COR-L47 (cell line): ENCODE measurements at regions not wholly inside any gene's neighbourhood (a gene's known extent, or its start where the extent isn't known, plus 50 kb on each side); places are given as distances from the start of the nearest gene placed in this dataset.

ENCODE experiments used
- DNase-seq: peaks from one replicate; lab custom pipeline; 2025; lab: John Stamatoyannopoulos, UW

- no peak for DNase-seq
These were observed 68.6 kb upstream of the FOXA2 start for GRCh38 chr20:22652681-22653588.

DNA sequence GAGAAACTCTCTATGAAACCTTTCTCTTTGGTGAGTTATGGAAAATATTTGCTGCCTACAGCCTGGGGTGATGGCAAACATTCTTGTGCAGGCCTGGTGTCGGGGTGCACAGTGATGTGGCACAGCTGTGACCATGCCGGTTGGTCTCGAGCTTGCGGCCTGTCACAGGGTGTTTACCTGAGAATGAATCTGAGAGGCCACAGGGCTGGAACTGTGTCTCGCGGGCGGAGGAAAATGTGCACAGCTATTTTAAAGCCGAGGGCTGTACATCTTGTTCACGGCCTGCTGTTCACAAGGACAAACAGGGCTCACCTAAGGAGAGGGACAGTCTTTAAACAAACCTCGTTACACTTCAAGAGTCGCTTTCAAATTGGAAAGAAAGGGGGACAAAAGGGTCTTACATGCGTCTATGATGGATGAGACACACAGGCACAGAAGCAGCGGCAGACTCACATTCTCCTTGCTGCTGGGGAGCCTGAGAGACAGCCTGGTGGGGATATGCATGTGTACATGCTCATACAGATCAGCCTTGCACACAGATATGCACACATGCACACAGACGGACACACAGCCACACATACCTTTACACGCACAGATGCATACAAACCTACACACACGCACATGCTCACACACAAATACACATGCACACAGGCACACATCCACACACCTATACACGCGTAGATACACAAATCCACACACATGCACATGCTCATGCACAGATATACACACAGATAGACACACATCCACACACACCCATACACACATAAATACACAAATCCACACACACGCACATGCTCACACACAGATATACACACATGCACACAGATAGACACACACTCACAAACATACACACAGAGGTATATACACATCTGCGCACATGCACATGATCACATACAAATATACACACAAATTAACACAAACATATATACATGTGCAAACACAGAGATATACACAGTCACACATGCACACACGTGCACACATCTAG, 69.6 kb upstream of the FOXA2 start:
- DNase-seq: no peak

DNA sequence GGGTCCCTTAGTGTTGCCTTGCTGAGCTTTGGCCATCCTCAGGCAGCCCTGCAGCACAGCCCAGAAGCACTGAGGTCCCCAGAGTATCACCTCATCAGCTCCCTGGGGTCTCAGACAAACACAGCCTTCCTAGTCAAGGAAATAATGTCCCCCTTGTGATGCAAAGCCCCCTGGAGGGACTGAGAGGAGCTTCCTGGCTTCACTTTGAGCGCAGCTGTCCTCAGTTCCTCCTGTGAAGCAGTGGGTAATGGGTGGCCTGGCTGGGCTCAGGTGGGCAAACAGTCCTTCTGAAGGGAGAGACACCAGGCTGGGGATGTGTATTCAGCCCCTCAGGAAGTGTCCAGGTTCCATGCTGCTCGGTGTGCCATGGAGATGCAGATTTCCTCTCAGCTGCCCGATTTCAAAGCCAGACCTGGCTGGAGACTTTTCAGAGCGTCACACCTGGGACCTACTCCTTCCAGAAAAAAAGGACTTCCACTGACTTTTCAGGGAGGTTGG, 79.2 kb upstream of the FOXA2 start:
- DNase-seq: no peak

DNA sequence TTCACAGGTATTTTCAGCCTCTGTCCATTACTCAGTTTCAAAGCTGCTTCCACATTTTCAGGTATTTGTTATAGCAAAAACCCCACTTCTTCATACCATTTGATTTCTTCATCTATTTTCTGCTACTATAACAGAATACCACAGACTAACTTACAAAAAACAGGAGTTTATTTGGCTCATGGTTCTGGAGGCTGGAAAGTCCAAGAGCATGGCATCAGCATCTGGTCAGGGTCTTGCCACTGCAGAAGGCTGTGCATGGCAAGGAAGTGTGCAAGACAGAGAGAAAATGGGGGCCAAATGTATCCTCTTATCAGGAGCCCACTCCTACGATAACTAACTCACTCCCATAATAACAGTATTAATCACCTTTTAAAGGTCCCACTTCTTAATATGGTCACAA, 82.8 kb upstream of the FOXA2 start:
- no peak for DNase-seq

GRCh38 chr20:22672191-22672590, 87.8 kb upstream of the FOXA2 start:
- DNase-seq: no peak

- DNase-seq: no peak
These were observed 89.1 kb upstream of the FOXA2 start for GRCh38 chr20:22673467-22673866.

- no peak for DNase-seq
These were observed 91.0 kb upstream of the FOXA2 start for GRCh38 chr20:22675341-22675740.

DNA sequence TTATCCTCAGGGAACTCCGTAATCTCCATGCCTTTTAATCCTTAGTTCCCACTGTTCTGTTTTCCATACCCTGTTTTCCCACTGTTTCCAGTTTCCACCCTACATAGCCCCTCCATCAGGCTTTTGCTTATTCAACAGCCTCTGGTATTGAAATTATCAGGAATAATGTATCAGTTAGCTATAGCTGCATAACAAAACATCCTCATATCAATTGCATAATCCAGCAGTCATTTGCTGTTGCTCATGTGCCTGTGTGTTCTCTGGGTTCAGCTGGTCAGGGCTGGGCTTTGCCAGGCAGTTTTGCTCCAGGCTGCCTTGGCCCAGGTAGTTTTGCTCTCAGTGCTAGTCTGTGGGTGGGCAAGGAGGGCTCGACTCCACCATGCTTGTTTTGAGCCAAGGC, 94.3 kb upstream of the FOXA2 start:
- no peak for DNase-seq

DNA sequence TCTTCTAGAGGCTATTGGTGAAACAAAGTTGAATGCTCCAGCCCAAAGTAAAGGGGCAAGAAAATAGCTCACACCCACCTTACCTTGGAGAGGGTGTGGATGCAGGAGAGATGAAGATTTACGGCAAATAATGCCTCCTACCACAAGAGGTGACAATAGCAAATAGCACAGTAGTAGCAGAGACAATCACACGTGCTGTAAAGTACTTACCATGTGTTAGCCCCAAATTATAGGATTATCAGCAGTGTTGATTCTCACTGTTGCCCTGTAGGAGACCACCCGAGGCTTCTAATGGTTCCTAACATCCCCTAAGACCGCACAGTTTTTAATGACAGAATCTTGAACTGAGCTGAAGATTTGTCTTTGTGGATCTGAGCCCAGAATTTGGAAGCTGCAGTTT, 94.8 kb upstream of the FOXA2 start:
- no peak for DNase-seq

DNA sequence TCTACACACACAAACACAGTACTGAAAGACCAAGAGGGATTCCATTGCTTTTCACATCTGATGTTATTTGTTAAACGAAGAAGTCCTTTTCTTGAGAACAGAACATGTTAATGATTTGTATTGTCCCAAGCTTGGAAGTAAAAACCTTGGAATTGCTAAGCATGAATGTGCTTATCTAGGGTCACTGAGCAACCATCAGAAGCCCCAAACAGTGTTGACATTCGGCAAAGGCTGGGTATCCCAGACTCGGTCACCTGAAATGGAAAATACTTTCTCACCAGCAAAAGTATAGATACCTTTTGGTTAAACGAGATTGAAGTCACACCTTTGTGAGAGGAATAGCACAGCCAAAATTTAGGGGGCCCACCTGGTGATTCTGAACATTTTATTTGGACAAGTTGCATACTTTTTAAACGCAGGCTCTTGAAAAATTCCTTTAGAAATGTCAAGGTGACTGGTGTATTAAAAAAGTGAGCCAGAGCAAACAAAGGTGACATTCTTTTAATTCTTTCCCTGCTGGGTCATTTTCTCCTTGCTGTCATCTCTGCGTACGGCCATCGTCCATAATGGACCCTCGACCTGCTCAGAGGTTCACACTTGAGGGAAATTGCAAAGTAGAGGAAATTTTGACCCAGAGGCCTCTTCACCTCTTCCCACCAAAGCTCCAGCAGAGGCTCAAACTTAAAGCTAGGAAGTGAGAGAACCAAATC, 95.8 kb upstream of the FOXA2 start:
- no peak for DNase-seq

GRCh38 chr20:22681591-22682248, 97.3 kb upstream of the FOXA2 start:
- no peak for DNase-seq

DNA sequence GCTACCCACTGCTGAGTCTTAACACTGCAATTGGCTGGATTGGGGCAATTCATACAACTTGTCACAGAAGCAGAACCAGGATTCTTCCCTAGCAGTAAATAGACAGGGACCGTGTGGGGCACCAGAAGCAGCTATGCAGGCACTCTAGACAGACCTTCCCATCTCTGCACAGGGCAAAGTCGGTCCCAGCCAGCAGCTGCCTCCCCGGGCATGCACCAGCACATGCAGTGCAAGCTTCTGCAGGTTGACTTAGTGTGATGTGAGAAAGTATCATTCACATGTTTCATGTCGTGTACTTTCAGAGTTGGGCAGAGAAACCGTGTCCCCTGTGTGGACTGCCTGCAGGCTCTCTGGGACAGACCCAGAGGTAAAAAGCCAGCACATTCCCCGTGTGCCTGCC, 98.0 kb upstream of the FOXA2 start:
- no peak for DNase-seq

DNA sequence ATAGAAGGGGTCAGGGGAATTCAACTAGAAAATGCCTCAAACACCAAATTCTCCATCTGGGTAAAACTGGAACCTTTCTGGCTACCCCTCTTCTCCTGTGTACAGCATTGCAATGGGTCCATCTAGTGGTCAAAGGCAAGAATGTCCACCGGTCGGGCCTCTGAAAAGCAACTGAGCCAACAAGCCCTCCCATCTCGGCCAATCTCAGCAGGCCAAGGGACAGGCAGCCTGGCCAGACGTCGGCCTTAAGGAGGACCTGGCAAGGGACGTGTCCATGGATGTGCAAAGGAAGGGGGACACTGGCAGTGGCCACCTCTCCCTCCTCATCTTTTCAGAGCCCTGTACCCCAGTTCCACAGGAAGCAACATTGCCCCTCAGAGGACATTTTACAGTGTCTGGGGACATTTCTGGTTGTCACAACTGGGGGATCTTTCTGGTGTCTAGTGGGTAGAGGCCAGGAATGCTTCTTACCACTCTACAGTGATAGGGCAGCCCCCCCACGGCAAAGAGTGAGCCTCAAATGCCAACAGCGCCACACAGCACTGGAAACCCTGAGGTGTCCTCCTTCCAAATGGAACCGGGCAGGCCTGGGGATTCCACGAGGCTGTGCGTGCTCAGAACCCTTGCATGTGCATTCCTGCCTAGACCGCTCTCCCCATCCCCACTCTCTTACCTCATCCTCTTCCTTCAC, 99.8 kb upstream of the FOXA2 start:
- DNase-seq: peak; percentile 75

- DNase-seq: peak; percentile 59
These were observed 100.5 kb upstream of the FOXA2 start for GRCh38 chr20:22684763-22685443.

DNA sequence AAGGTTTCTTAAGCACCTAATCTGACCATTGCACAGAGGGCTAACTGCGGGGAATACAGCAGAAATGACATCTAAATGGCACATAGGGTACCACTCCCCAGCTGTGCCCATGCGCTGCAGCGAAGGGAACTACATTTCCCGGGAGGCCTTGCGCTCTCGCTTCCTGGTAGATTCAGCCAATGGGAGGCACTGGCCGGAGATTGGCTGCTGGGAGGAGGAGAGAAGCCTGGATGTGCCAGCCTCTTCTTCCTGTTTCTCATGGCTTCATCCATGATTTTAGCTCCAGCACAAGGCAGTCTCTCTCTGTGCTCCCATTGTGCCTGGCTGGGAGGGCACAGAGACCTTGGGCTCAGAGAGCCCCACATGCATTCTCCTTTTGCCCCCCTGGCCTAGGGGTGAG, 101.7 kb upstream of the FOXA2 start:
- peak; percentile 79 for DNase-seq

GRCh38 chr20:22687676-22688349, 103.4 kb upstream of the FOXA2 start:
- no peak for DNase-seq

GRCh38 chr20:22688485-22688884, 104.1 kb upstream of the FOXA2 start:
- no peak for DNase-seq

DNA sequence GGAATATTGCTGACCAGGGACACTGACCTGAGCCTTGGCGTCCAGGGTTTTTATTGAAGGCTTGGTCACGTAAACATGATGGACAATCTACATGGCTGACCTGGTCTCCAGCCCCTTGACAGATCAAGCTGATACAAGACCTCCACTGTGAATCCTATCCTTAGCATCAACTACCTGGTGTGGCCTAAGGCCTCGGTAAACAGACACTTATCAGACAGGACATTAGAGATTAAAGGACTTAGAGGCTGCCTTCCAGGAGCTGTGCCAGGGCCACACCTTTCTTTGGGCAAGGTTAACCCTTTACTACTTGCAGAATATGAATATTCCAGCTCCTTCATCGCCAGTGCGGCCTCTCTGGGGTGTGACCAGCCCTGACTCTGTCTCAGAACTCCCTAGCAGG, 104.9 kb upstream of the FOXA2 start:
- DNase-seq: no peak

- no peak for DNase-seq
These were observed 105.6 kb upstream of the FOXA2 start for GRCh38 chr20:22690000-22690399.
